ENCODE measurements at regions not wholly inside any gene's neighbourhood (a gene's known extent, or its start where the extent isn't known, plus 50 kb on each side); places are given as distances from the start of the nearest gene placed in this dataset.

GRCh38 chr3:25272090-25272489 is 156.0 kb upstream of the RARB start:
- no peak for DNase-seq

- no peak for DNase-seq
Measured at GRCh38 chr3:25273582-25274171, 154.4 kb upstream of the RARB start.

GRCh38 chr3:25277503-25277902 is 150.6 kb upstream of the RARB start:
- no peak for DNase-seq

- DNase-seq = no peak
Measured at GRCh38 chr3:25281041-25281731, 146.9 kb upstream of the RARB start.

- DNase-seq = no peak
Measured at GRCh38 chr3:25281732-25282126, 146.3 kb upstream of the RARB start.

GRCh38 chr3:25283613-25284012 is 144.4 kb upstream of the RARB start:
- no peak for DNase-seq

- no peak for DNase-seq
Measured at GRCh38 chr3:25284249-25284648, 143.8 kb upstream of the RARB start.

GRCh38 chr3:25287291-25287884 is 140.7 kb upstream of the RARB start:
- DNase-seq = no peak

GRCh38 chr3:25288413-25288812 is 139.7 kb upstream of the RARB start:
- no peak for DNase-seq

GRCh38 chr3:25289156-25289555 is 138.9 kb upstream of the RARB start:
- no peak for DNase-seq

- DNase-seq = no peak
Measured at GRCh38 chr3:25289663-25290062, 138.4 kb upstream of the RARB start.

- no peak for DNase-seq
Measured at GRCh38 chr3:25291481-25291905, 136.6 kb upstream of the RARB start.

- DNase-seq = no peak
Measured at GRCh38 chr3:25292036-25292435, 136.0 kb upstream of the RARB start.

GRCh38 chr3:25292595-25292994 is 135.5 kb upstream of the RARB start:
- DNase-seq = no peak

GRCh38 chr3:25293736-25294135 is 134.3 kb upstream of the RARB start:
- DNase-seq = no peak

- no peak for DNase-seq
Measured at GRCh38 chr3:25294169-25294805, 133.8 kb upstream of the RARB start.

GRCh38 chr3:25297667-25298585 is 130.1 kb upstream of the RARB start:
- no peak for DNase-seq

GRCh38 chr3:25300141-25300540 is 127.9 kb upstream of the RARB start:
- no peak for DNase-seq

GRCh38 chr3:25304916-25305315 is 123.1 kb upstream of the RARB start:
- no peak for DNase-seq

GRCh38 chr3:25306066-25306465 is 122.0 kb upstream of the RARB start:
- DNase-seq = no peak

- no peak for DNase-seq
Measured at GRCh38 chr3:25306705-25307104, 121.4 kb upstream of the RARB start.

GRCh38 chr3:25313286-25313685 is 114.8 kb upstream of the RARB start:
- no peak for DNase-seq
